Ovary (tissue), 7 donors: ENCODE measurements at regions not wholly inside any gene's neighbourhood (a gene's known extent, or its start where the extent isn't known, plus 50 kb on each side); places are given as distances from the start of the nearest gene placed in this dataset.

ENCODE experiments used
- DNase-seq, 5 donors: peaks; one replicate each; pipeline ENCODE4 v3.0.0-alpha.2; 2019 to 2020
- H3K27ac ChIP-seq, 2 donors: fragments of 200-600 bp; one replicate each; pipeline versions ENCODE4 v1.5.1 to v1.8.0; 2019 to 2022
- H3K27me3 ChIP-seq: fragments of 200-600 bp; one replicate; pipeline ENCODE4 v1.8.0; 2022
- H3K36me3 ChIP-seq: fragments of 200-600 bp; sonication (generic); one replicate; pipeline ENCODE4 v1.5.1; 2019
- H3K4me1 ChIP-seq: one replicate; pipeline ENCODE4 v1.8.1; 2013; ENCODE audit warnings: mild to moderate bottlenecking, moderate library complexity; ENCODE audit not compliant: insufficient read depth
- H3K4me3 ChIP-seq: fragments of 200-600 bp; sonication (generic); one replicate; pipeline ENCODE4 v1.5.1; 2017
- H3K9me3 ChIP-seq, 2 donors: fragments of 200-600 bp in 1 of 2; sonication (generic) in 1 of 2; one replicate each; pipeline versions ENCODE4 v1.5.1 to v1.8.1; 2013 to 2019; ENCODE audit warnings: mild to moderate bottlenecking in 1 of 2, moderate library complexity in 1 of 2
- EP300 ChIP-seq: sonication (generic); formaldehyde crosslinking; IDR thresholded peaks from one replicate; pipeline ENCODE4 v1.6.1; 2017; ENCODE audit warnings: antibody characterized with exemption
- POLR2A ChIP-seq: fragments of 450-650 bp; IDR thresholded peaks from one replicate; pipeline ENCODE4 v1.6.1; 2017; ENCODE audit warnings: antibody characterized with exemption, mild to moderate bottlenecking, moderate library complexity
- WGBS, 3 donors: extraction: QIAGEN DNeasy Blood & Tissue Kit in 1 of 3; methylation state at CpG; one replicate each; pipeline versions ENCODE4 v1.1.5 to v1.1.7; 2013 to 2017; 5-methylcytosine and 5-hydroxymethylcytosine counted together
- intact Hi-C, 4 donors: fragments of 100-400 bp; cut with DNase I; formaldehyde crosslinking; loops; one replicate each; pipeline versions ENCODE4 v1.11.0 to v1.15.1; 2022 to 2023
- TF ChIP-seq, protein P1 (sequence below), 3 donors: fragments of 450-650 bp in 2 of 3; fragments of 200-600 bp in 1 of 3; IDR thresholded peaks; one replicate each; pipeline versions ENCODE4 v1.5.1 to v1.8.0; 2016 to 2022; ENCODE audit warnings: antibody characterized with exemption in 3 of 3, mild to moderate bottlenecking in 1 of 3
- donor health status: DM: no; HTN: no; CAD: no; lungs with moderate emphysema.
- donor health status: DM: no; HTN: no; CAD: no.
- donor health status: Bipolar disorder and iron deficiency.
- donor health status: DM: no; HTN: no; CAD: no.
- donor health status: DM: yes; HTN: yes; CAD: no.

- TF ChIP-seq EP300: no peak
- TF ChIP-seq, protein P1, sequence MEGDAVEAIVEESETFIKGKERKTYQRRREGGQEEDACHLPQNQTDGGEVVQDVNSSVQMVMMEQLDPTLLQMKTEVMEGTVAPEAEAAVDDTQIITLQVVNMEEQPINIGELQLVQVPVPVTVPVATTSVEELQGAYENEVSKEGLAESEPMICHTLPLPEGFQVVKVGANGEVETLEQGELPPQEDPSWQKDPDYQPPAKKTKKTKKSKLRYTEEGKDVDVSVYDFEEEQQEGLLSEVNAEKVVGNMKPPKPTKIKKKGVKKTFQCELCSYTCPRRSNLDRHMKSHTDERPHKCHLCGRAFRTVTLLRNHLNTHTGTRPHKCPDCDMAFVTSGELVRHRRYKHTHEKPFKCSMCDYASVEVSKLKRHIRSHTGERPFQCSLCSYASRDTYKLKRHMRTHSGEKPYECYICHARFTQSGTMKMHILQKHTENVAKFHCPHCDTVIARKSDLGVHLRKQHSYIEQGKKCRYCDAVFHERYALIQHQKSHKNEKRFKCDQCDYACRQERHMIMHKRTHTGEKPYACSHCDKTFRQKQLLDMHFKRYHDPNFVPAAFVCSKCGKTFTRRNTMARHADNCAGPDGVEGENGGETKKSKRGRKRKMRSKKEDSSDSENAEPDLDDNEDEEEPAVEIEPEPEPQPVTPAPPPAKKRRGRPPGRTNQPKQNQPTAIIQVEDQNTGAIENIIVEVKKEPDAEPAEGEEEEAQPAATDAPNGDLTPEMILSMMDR (IDR thresholded peaks at IDR 0.05): no peak
- no peak for TF ChIP-seq POLR2A
- H3K4me1 ChIP-seq: no peaks in the 10 kb centered on the region
- H3K27me3 ChIP-seq: no peaks in the 10 kb centered on the region
- intact Hi-C loops: no loop called here
- H3K4me3 ChIP-seq: no peak overlapping the region
- 12 to 30% (median 20%) methylated on average over 1 of the region's 1 CpG for WGBS, 3 donors
- H3K9me3 ChIP-seq: no peaks in the 10 kb centered on the region
- no peak for DNase-seq
- H3K27ac ChIP-seq: no peak overlapping the region
- H3K36me3 ChIP-seq: no peaks in the 10 kb centered on the region
Measured at GRCh38 chr1:195894411-195894810, 713.8 kb downstream of the KCNT2 start.

- Histone ChIP-seq H3K27me3 (no peaks in the 10 kb centered on the region), H3K4me3 (no peak overlapping the region), H3K4me1 (no peaks in the 10 kb centered on the region), H3K27ac (no peak overlapping the region), H3K9me3 (no peaks in the 10 kb centered on the region), H3K36me3 (no peaks in the 10 kb centered on the region)
- no peak for DNase-seq
- intact Hi-C loops: no loop called here
- TF ChIP-seq, protein P1 (IDR thresholded peaks at IDR 0.05): no peak
- TF ChIP-seq EP300 (no peak), POLR2A (no peak)
- 71 to 83% (median 71%) methylated on average over 1 of the region's 1 CpG for WGBS, 3 donors
Measured at GRCh38 chr1:195886000-195886399, 722.2 kb downstream of the KCNT2 start.

DNA sequence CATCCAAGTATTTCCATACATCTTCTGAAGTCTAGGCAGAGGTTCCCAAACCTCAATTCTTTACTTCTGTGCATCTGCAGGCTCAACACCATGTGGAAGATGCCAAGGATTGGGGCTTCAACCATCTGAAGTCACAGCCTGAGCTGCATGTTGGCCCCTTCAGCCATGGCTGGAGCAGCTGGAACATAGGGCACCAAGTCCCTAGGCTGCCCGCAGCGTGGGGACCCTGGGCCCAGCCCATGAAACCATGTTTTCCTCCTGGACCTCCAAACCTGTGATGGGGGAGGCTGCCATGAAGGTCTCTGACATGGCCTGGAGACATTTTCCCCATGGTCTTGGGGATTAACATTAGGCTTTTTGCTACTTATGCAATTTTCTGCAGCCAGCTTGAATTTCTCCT is 729.8 kb downstream of the KCNT2 start:
- H3K27me3 ChIP-seq: no peaks in the 10 kb centered on the region
- H3K4me3 ChIP-seq: no peak overlapping the region
- no peak for TF ChIP-seq POLR2A
- TF ChIP-seq, protein P1 (IDR thresholded peaks at IDR 0.05): no peak
- no peak for TF ChIP-seq EP300
- WGBS, 3 donors: 87 to 97% (median 89%) methylated on average over 2 of the region's 2 CpGs
- no peaks in the 10 kb centered on the region for H3K36me3 ChIP-seq
- intact Hi-C loops: no loop called here
- no peak overlapping the region for H3K27ac ChIP-seq
- H3K9me3 ChIP-seq: no peaks in the 10 kb centered on the region
- no peak for DNase-seq
- no peaks in the 10 kb centered on the region for H3K4me1 ChIP-seq

GRCh38 chr1:195876792-195877191 is 731.4 kb downstream of the KCNT2 start:
- WGBS, 3 donors: 80 to 88% (median 86%) methylated on average over 4 of the region's 4 CpGs
- no peak for TF ChIP-seq EP300
- TF ChIP-seq, protein P1 (IDR thresholded peaks at IDR 0.05): no peak

DNA sequence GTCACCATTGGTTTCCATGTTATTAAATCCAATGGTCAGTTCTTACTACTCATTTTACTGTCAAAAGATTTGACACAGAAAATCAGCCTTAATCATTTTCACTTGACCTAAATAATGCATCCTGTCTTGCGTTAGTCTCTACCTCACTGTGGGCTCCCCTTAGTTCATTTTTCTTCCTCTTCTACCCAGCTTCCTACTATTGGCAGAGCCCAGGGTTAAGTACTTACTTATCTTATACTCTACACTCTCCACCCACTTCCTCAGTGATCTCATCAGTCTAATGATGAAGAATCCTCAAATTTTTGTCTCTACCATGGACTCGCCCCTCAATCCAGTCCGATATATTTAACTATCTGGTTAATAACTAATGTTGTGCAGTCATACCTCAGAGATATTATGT is 735.9 kb downstream of the KCNT2 start:
- WGBS, 3 donors: 90 to 94% (median 91%) methylated on average over 3 of the region's 3 CpGs
- H3K4me3 ChIP-seq: no peak overlapping the region
- H3K27me3 ChIP-seq: no peaks in the 10 kb centered on the region
- no peaks in the 10 kb centered on the region for H3K4me1 ChIP-seq
- H3K9me3 ChIP-seq: no peaks in the 10 kb centered on the region
- no peaks in the 10 kb centered on the region for H3K36me3 ChIP-seq
- no peak for DNase-seq
- intact Hi-C loops: no loop called here
- TF ChIP-seq EP300 (no peak), POLR2A (no peak)
- TF ChIP-seq, protein P1 (IDR thresholded peaks at IDR 0.05): no peak
- no peak overlapping the region for H3K27ac ChIP-seq

More at GRCh38 chr1:195876792-195877191, 731.4 kb downstream of the KCNT2 start:
- Histone ChIP-seq H3K27me3 (no peaks in the 10 kb centered on the region), H3K9me3 (no peaks in the 10 kb centered on the region), H3K36me3 (no peaks in the 10 kb centered on the region), H3K27ac (no peak overlapping the region), H3K4me3 (no peak overlapping the region), H3K4me1 (no peaks in the 10 kb centered on the region)
- DNase-seq: no peak
- intact Hi-C loops: no loop called here
